ENCODE measurements at regions not wholly inside any gene's neighbourhood (a gene's known extent, or its start where the extent isn't known, plus 50 kb on each side); places are given as distances from the start of the nearest gene placed in this dataset.

GRCh38 chr7:42987648-42988214 is 55.6 kb downstream of the MRPL32 start:
- Histone ChIP-seq H3K9me3 (replicated peaks; ENCODE audit: control insufficient read depth, insufficient read depth, low read length) (no peaks in the 10 kb centered on the region), H3K4me2 (ENCODE audit: insufficient read depth, low read length) (no peak overlapping the region), H3K9me1 (replicated peaks; ENCODE audit: control insufficient read depth, extremely low read depth, insufficient read depth, low read length) (no peaks in the 10 kb centered on the region), H3K27me3 (ENCODE audit: control insufficient read depth in 2 of 2, insufficient read depth in 2 of 2, low read length in 2 of 2) (peaks cover 4 to 6% of the 10 kb centered on the region in 2 experiments), H3K79me2 (ENCODE audit: control insufficient read depth, insufficient read depth, low read length) (no peaks in the 10 kb centered on the region), H4K20me1 (replicated peaks; ENCODE audit: control insufficient read depth, extremely low read depth, insufficient read depth, low read length) (no peaks in the 10 kb centered on the region), H2AFZ (ENCODE audit: low read depth, low read length) (no peak overlapping the region), H3K36me3 (ENCODE audit: control insufficient read depth in 2 of 2, extremely low read depth in 1 of 2, insufficient read depth in 2 of 2, low read length in 2 of 2) (no peaks in the 10 kb centered on the region), H3K9ac (replicated peaks; ENCODE audit: extremely low read depth, insufficient read depth, low read length) (no peak overlapping the region), H3K4me1 (ENCODE audit: control insufficient read depth, extremely low read depth, insufficient read depth, low read length) (no peaks in the 10 kb centered on the region), H3K27ac (ENCODE audit: insufficient read depth, low read depth, low read length) (no peak overlapping the region), H3K4me3 (replicated peaks in 1 of 3; ENCODE audit: insufficient read depth in 1 of 3, low read depth in 1 of 3, low read length in 3 of 3) (no peak overlapping the region)
- ChIA-PET POLR2A (no interaction called here), CTCF (no interaction called here)
- FAIRE-seq (no peak), DNase-seq (ENCODE audit: low read depth, low spot score) (no peak)
- dilution Hi-C loops (cut with MboI; ENCODE audit: extremely low pct_ligation_motif_present, low sequenced_read_pairs): loop anchor here (25.0 kb wide), 1 partner anchor 325 kb away; no protein-coding TSS in a partner anchor
- no TSS peak for BruUV-seq (replicated peaks)
- intact Hi-C loops (cut with micrococcal nuclease): no loop called here
- TF ChIP-seq GATA2 (IDR thresholded peaks at IDR 0.05; ENCODE audit: insufficient read depth, insufficient read length, low read depth, low read length) (no peak), POLR2A (IDR thresholded peaks at IDR 0.05; ENCODE audit: low read depth, low read length) (no peak), EZH2 (IDR thresholded peaks at IDR 0.05; ENCODE audit: borderline replicate concordance, low read depth, low read length, severe bottlenecking) (no peak), FOS (IDR thresholded peaks at IDR 0.05; ENCODE audit: borderline replicate concordance, insufficient read depth, low read length) (no peak), POLR2AphosphoS5 (IDR thresholded peaks at IDR 0.05; ENCODE audit: insufficient read depth, low read depth, low read length) (no peak), MYC (IDR thresholded peaks at IDR 0.05; ENCODE audit: low read depth, low read length) (no peak), CTCF (IDR thresholded peaks at IDR 0.05; ENCODE audit: extremely low read depth in 1 of 2, insufficient read depth in 1 of 2, low read depth in 1 of 2, low read length in 2 of 2) (no peak), JUN (IDR thresholded peaks at IDR 0.05; ENCODE audit: borderline replicate concordance, insufficient read depth, insufficient read length, low read depth) (no peak)

All from endothelial cell of umbilical vein (primary cell).